ENCODE measurements at regions not wholly inside any gene's neighbourhood (a gene's known extent, or its start where the extent isn't known, plus 50 kb on each side); places are given as distances from the start of the nearest gene placed in this dataset.
A peak's percentile ranks its signal among the peaks of the same experiment; 100 is the strongest.

- no peak for DNase-seq
These were observed 82.5 kb upstream of the PDE10A start for GRCh38 chr6:165745492-165745891.

- DNase-seq = no peak
These were observed 81.7 kb upstream of the PDE10A start for GRCh38 chr6:165744555-165745228.

- DNase-seq = no peak
These were observed 80.4 kb upstream of the PDE10A start for GRCh38 chr6:165743366-165743898.

- DNase-seq = no peak
These were observed 79.0 kb upstream of the PDE10A start for GRCh38 chr6:165742047-165742446.

- DNase-seq = no peak
These were observed 74.4 kb upstream of the PDE10A start for GRCh38 chr6:165737396-165737795.

- DNase-seq = no peak
These were observed 72.0 kb upstream of the PDE10A start for GRCh38 chr6:165735065-165735464.

GRCh38 chr6:165733489-165733791, 70.4 kb upstream of the PDE10A start:
- DNase-seq = no peak

GRCh38 chr6:165732696-165733488, 69.9 kb upstream of the PDE10A start:
- DNase-seq = peak; percentile 48

- no peak for DNase-seq
These were observed 66.4 kb upstream of the PDE10A start for GRCh38 chr6:165729307-165729936.

GRCh38 chr6:165728216-165728615, 65.2 kb upstream of the PDE10A start:
- DNase-seq = no peak

GRCh38 chr6:165726965-165727381, 63.9 kb upstream of the PDE10A start:
- peak; percentile 51 for DNase-seq

- DNase-seq = no peak
These were observed 63.3 kb upstream of the PDE10A start for GRCh38 chr6:165726290-165726875.

GRCh38 chr6:165725201-165725600, 62.2 kb upstream of the PDE10A start:
- DNase-seq = no peak

GRCh38 chr6:165723326-165723725, 60.3 kb upstream of the PDE10A start:
- DNase-seq = no peak

- no peak for DNase-seq
These were observed 59.0 kb upstream of the PDE10A start for GRCh38 chr6:165722022-165722421.

GRCh38 chr6:165721356-165721755, 58.3 kb upstream of the PDE10A start:
- no peak for DNase-seq

- no peak for DNase-seq
These were observed 55.5 kb upstream of the PDE10A start for GRCh38 chr6:165718491-165718891.

GRCh38 chr6:165717732-165718465, 54.9 kb upstream of the PDE10A start:
- no peak for DNase-seq

GRCh38 chr6:165716886-165717285, 53.8 kb upstream of the PDE10A start:
- DNase-seq = no peak

- DNase-seq = no peak
These were observed 52.4 kb upstream of the PDE10A start for GRCh38 chr6:165715428-165715827.

- no peak for DNase-seq
These were observed 51.9 kb upstream of the PDE10A start for GRCh38 chr6:165714907-165715306.

- DNase-seq = no peak
These were observed 50.9 kb upstream of the PDE10A start for GRCh38 chr6:165713845-165714466.

Measured in right kidney (tissue), 1 donor.